Neural progenitor cell (in vitro differentiated cells): ENCODE measurements at regions not wholly inside any gene's neighbourhood (a gene's known extent, or its start where the extent isn't known, plus 50 kb on each side); places are given as distances from the start of the nearest gene placed in this dataset.

ENCODE experiments used
- DNase-seq: peaks from one replicate; pipeline ENCODE4 v3.0.0-alpha.2; 2016; ENCODE audit warnings: low spot score
- H2AFZ ChIP-seq: fragments of 200-600 bp; sonication (generic); replicated peaks from 2 replicates; pipeline ENCODE4 v1.6.1; 2016; ENCODE audit warnings: antibody characterized with exemption
- H3F3A ChIP-seq: fragments of 200-600 bp; sonication (generic); 2 replicates; pipeline ENCODE4 v1.6.1; 2016; ENCODE audit warnings: antibody characterized with exemption, low read depth
- H3K27ac ChIP-seq: fragments of 200-600 bp; sonication (generic); 2 replicates; pipeline ENCODE4 v1.5.1; 2016; ENCODE audit warnings: mild to moderate bottlenecking
- H3K27me3 ChIP-seq: fragments of 200-600 bp; sonication (generic); 2 replicates; pipeline ENCODE4 v1.6.1; 2016; ENCODE audit warnings: mild to moderate bottlenecking, moderate library complexity
- H3K36me3 ChIP-seq: fragments of 200-600 bp; sonication (generic); 2 replicates; pipeline ENCODE4 v1.5.1; 2016
- H3K4me1 ChIP-seq: fragments of 200-600 bp; sonication (generic); 2 replicates; pipeline ENCODE4 v1.6.1; 2016; ENCODE audit warnings: mixed run types
- H3K4me2 ChIP-seq: fragments of 200-600 bp; sonication (generic); 2 replicates; pipeline ENCODE4 v1.6.1; 2016
- H3K4me3 ChIP-seq: fragments of 200-600 bp; sonication (generic); 2 replicates; pipeline ENCODE4 v1.5.1; 2016
- H3K79me2 ChIP-seq: fragments of 200-600 bp; sonication (generic); 2 replicates; pipeline ENCODE4 v1.6.1; 2016; ENCODE audit warnings: low read depth
- H3K9ac ChIP-seq: fragments of 200-600 bp; sonication (generic); 2 replicates; pipeline ENCODE4 v1.6.1; 2016
- H3K9me3 ChIP-seq: fragments of 200-600 bp; sonication (generic); 2 replicates; pipeline ENCODE4 v1.5.1; 2016; ENCODE audit warnings: low read depth
- H4K20me1 ChIP-seq: fragments of 200-600 bp; sonication (generic); 2 replicates; pipeline ENCODE4 v1.6.1; 2016; ENCODE audit warnings: low read depth
- H3K27ac Mint-ChIP-seq: 3 replicates; pipeline ENCODE4 v1.8.0; 2021; ENCODE audit warnings: mixed read lengths
- H3K27me3 Mint-ChIP-seq: 2 replicates; pipeline ENCODE4 v1.8.0; 2022; ENCODE audit warnings: low read depth, mild to moderate bottlenecking, inconsistent platforms, moderate library complexity, mixed read lengths; ENCODE audit not compliant: insufficient read depth
- H3K36me3 Mint-ChIP-seq: 3 replicates; pipeline ENCODE4 v1.8.0; 2021; ENCODE audit warnings: mixed read lengths
- H3K4me1 Mint-ChIP-seq: 3 replicates; pipeline ENCODE4 v1.8.0; 2021; ENCODE audit warnings: mixed read lengths
- H3K4me3 Mint-ChIP-seq: 3 replicates; pipeline ENCODE4 v1.8.0; 2021; ENCODE audit warnings: mild to moderate bottlenecking, moderate library complexity, mixed read lengths
- H3K9me3 Mint-ChIP-seq: 3 replicates; pipeline ENCODE4 v1.8.0; 2020; ENCODE audit warnings: mixed read lengths
- EZH2 ChIP-seq: fragments of 200-600 bp; sonication (generic); IDR thresholded peaks from 2 replicates; pipeline ENCODE4 v1.6.1; 2017; ENCODE audit warnings: antibody characterized with exemption, mild to moderate bottlenecking, moderate library complexity
- EZH2phosphoT487 ChIP-seq: fragments of 200-600 bp; sonication (generic); IDR thresholded peaks from 2 replicates; pipeline ENCODE4 v1.6.1; 2017; ENCODE audit warnings: antibody characterized with exemption
- TF ChIP-seq, protein P1 (sequence below): fragments of 200-600 bp; sonication (generic); IDR thresholded peaks from 2 replicates; pipeline ENCODE4 v1.5.1; 2017; ENCODE audit warnings: antibody characterized with exemption, mild to moderate bottlenecking

DNA sequence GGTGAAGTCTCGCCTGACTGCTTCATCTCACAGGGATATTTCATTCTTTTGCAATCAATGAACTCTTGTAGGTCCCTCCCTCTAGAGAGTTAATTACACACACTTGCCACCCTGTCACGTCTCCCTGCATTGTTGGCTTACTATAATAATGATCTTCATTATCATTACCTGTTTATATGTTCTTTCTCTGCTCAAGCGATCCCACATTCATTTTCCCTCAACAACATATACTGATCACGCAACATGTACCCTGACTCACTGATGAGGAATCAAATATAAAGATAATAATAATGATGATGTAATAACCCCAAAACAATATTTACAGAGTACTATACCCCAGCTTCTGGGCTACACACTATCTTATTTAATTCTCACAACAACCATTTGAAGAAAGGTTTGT lies 88.5 kb downstream of the FEM1C start:
- Histone ChIP-seq H4K20me1 (no peaks in the 10 kb centered on the region), H3K36me3 (no peaks in the 10 kb centered on the region), H2AFZ (no peak overlapping the region), H3K27ac (no peak overlapping the region), H3F3A (peaks cover 19% of the 10 kb centered on the region), H3K4me3 (peak overlapping the region; percentile 3), H3K79me2 (no peaks in the 10 kb centered on the region), H3K9ac (no peak overlapping the region), H3K4me1 (peaks cover 35% of the 10 kb centered on the region), H3K27me3 (no peaks in the 10 kb centered on the region), H3K9me3 (no peaks in the 10 kb centered on the region), H3K4me2 (peak overlapping the region; percentile 62)
- TF ChIP-seq EZH2 = no peak
- no peak for TF ChIP-seq EZH2phosphoT487
- TF ChIP-seq, protein P1, sequence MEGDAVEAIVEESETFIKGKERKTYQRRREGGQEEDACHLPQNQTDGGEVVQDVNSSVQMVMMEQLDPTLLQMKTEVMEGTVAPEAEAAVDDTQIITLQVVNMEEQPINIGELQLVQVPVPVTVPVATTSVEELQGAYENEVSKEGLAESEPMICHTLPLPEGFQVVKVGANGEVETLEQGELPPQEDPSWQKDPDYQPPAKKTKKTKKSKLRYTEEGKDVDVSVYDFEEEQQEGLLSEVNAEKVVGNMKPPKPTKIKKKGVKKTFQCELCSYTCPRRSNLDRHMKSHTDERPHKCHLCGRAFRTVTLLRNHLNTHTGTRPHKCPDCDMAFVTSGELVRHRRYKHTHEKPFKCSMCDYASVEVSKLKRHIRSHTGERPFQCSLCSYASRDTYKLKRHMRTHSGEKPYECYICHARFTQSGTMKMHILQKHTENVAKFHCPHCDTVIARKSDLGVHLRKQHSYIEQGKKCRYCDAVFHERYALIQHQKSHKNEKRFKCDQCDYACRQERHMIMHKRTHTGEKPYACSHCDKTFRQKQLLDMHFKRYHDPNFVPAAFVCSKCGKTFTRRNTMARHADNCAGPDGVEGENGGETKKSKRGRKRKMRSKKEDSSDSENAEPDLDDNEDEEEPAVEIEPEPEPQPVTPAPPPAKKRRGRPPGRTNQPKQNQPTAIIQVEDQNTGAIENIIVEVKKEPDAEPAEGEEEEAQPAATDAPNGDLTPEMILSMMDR = no peak
- no peaks in the 10 kb centered on the region for H3K36me3 Mint-ChIP-seq
- H3K27me3 Mint-ChIP-seq = peaks cover 4% of the 10 kb centered on the region
- H3K4me1 Mint-ChIP-seq = peaks cover 16% of the 10 kb centered on the region
- H3K9me3 Mint-ChIP-seq = no peaks in the 10 kb centered on the region
- no peak overlapping the region for H3K4me3 Mint-ChIP-seq
- DNase-seq = no peak
- no peak overlapping the region for H3K27ac Mint-ChIP-seq

- DNase-seq = no peak
- TF ChIP-seq, protein P1 = no peak
- TF ChIP-seq EZH2 = no peak
- no peak for TF ChIP-seq EZH2phosphoT487
- Histone ChIP-seq H3K79me2 (no peaks in the 10 kb centered on the region), H3K9me3 (no peaks in the 10 kb centered on the region), H3K4me3 (no peak overlapping the region), H4K20me1 (no peaks in the 10 kb centered on the region), H3K4me2 (no peak overlapping the region), H3K4me1 (peaks cover 43% of the 10 kb centered on the region), H3K27me3 (no peaks in the 10 kb centered on the region), H3K27ac (no peak overlapping the region), H3F3A (peaks cover 24% of the 10 kb centered on the region), H3K36me3 (no peaks in the 10 kb centered on the region), H2AFZ (no peak overlapping the region), H3K9ac (no peak overlapping the region)
- no peak overlapping the region for H3K27ac Mint-ChIP-seq
- H3K4me3 Mint-ChIP-seq = no peak overlapping the region
- H3K36me3 Mint-ChIP-seq = no peaks in the 10 kb centered on the region
- H3K9me3 Mint-ChIP-seq = no peaks in the 10 kb centered on the region
- peaks cover 4% of the 10 kb centered on the region for H3K27me3 Mint-ChIP-seq
- H3K4me1 Mint-ChIP-seq = peaks cover 21% of the 10 kb centered on the region
These were observed 89.3 kb downstream of the FEM1C start for GRCh38 chr5:115455301-115455707.

DNA sequence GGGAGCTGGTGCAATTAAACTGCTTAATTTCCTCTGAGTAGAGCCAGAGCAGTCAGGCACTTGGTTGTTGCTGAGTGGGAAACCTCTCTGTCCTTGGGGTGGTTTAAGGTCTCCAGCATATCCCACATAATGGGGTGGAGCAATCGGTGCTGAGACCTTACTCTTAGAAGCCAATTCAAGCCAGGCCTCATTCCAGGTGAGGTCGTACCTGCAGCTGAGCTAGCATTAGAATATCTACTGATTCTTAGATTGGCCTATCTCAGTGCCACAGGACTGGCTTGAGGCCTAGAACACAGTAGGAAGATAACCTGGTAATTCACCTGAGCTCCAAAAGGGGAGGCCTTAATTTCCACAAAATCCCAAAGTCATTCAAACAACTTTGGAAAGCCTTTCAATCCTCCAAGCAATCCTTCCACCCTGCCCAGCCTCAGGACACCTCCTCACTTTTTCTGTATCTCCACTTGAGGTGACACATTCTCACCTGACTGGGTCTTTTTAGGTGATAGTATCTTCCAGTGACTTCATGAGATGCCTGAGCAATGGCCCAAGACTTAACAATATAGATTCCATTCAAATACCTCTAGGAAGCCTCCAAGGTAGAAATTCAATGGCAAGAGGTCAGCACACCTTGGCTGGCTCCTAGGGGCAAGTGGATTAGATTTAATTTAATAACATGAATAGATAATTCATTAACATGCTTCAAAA lies 91.0 kb downstream of the FEM1C start:
- Histone ChIP-seq H3K36me3 (no peaks in the 10 kb centered on the region), H3K9me3 (no peaks in the 10 kb centered on the region), H4K20me1 (no peaks in the 10 kb centered on the region), H3K27ac (no peak overlapping the region), H3K4me1 (peaks cover 45% of the 10 kb centered on the region), H3K4me3 (no peak overlapping the region), H2AFZ (no peak overlapping the region), H3K27me3 (no peaks in the 10 kb centered on the region), H3F3A (peaks cover 28% of the 10 kb centered on the region), H3K4me2 (no peak overlapping the region), H3K9ac (no peak overlapping the region), H3K79me2 (no peaks in the 10 kb centered on the region)
- H3K27ac Mint-ChIP-seq = no peak overlapping the region
- TF ChIP-seq EZH2phosphoT487 = no peak
- peaks cover 21% of the 10 kb centered on the region for H3K4me1 Mint-ChIP-seq
- no peak overlapping the region for H3K4me3 Mint-ChIP-seq
- peaks cover 4% of the 10 kb centered on the region for H3K27me3 Mint-ChIP-seq
- no peak for DNase-seq
- H3K36me3 Mint-ChIP-seq = no peaks in the 10 kb centered on the region
- H3K9me3 Mint-ChIP-seq = no peaks in the 10 kb centered on the region

- H3K27me3 ChIP-seq = no peaks in the 10 kb centered on the region
- Mint-ChIP-seq H3K4me1 (peaks cover 21% of the 10 kb centered on the region), H3K9me3 (peaks cover 3% of the 10 kb centered on the region), H3K27ac (no peak overlapping the region), H3K4me3 (no peak overlapping the region), H3K36me3 (no peaks in the 10 kb centered on the region), H3K27me3 (peaks cover 4% of the 10 kb centered on the region)
- H3K36me3 ChIP-seq = no peaks in the 10 kb centered on the region
- TF ChIP-seq EZH2phosphoT487 = no peak
- TF ChIP-seq EZH2 = no peak
- TF ChIP-seq, protein P1 = no peak
- no peak overlapping the region for H3K4me3 ChIP-seq
- no peak overlapping the region for H3K4me2 ChIP-seq
- H3F3A ChIP-seq = peaks cover 25% of the 10 kb centered on the region
- no peak overlapping the region for H3K27ac ChIP-seq
- no peaks in the 10 kb centered on the region for H3K79me2 ChIP-seq
- H3K9me3 ChIP-seq = no peaks in the 10 kb centered on the region
- no peaks in the 10 kb centered on the region for H4K20me1 ChIP-seq
- no peak overlapping the region for H2AFZ ChIP-seq
- H3K4me1 ChIP-seq = peaks cover 36% of the 10 kb centered on the region
- H3K9ac ChIP-seq = no peak overlapping the region
- DNase-seq = no peak
These were observed 91.9 kb downstream of the FEM1C start for GRCh38 chr5:115452536-115453235.
